ENCODE measurements at regions not wholly inside any gene's neighbourhood (a gene's known extent, or its start where the extent isn't known, plus 50 kb on each side); places are given as distances from the start of the nearest gene placed in this dataset.

GRCh38 chr6:77026341-77026740, 436.9 kb downstream of the HTR1B start:
- TF ChIP-seq CTCF (IDR thresholded peaks at IDR 0.05; ENCODE audit: low read depth, low read length) (no peak), EZH2phosphoT487 (IDR thresholded peaks at IDR 0.05; ENCODE audit: low read depth) (no peak)

Measured in OCI-LY3 (cell line).